Fibroblast of pulmonary artery (primary cell): ENCODE measurements at regions not wholly inside any gene's neighbourhood (a gene's known extent, or its start where the extent isn't known, plus 50 kb on each side); places are given as distances from the start of the nearest gene placed in this dataset.
A peak's percentile ranks its signal among the peaks of the same experiment; 100 is the strongest.

Experiments used
- DNase-seq: peaks from one replicate; pipeline ENCODE4 v3.0.0-alpha.2; 2010; ENCODE audit warnings: low read depth
- H3K4me3 ChIP-seq: replicated peaks from 2 replicates; pipeline ENCODE4 v1.5.1; 2011; ENCODE audit warnings: low read depth, mild to moderate bottlenecking, control low read depth, low read length, moderate library complexity
- TF ChIP-seq, protein P1 (sequence below): IDR thresholded peaks from 2 replicates; pipeline ENCODE4 v1.5.1; 2011; ENCODE audit warnings: mild to moderate bottlenecking, control low read depth, low read length, inconsistent platforms; ENCODE audit errors: missing control alignments

DNA sequence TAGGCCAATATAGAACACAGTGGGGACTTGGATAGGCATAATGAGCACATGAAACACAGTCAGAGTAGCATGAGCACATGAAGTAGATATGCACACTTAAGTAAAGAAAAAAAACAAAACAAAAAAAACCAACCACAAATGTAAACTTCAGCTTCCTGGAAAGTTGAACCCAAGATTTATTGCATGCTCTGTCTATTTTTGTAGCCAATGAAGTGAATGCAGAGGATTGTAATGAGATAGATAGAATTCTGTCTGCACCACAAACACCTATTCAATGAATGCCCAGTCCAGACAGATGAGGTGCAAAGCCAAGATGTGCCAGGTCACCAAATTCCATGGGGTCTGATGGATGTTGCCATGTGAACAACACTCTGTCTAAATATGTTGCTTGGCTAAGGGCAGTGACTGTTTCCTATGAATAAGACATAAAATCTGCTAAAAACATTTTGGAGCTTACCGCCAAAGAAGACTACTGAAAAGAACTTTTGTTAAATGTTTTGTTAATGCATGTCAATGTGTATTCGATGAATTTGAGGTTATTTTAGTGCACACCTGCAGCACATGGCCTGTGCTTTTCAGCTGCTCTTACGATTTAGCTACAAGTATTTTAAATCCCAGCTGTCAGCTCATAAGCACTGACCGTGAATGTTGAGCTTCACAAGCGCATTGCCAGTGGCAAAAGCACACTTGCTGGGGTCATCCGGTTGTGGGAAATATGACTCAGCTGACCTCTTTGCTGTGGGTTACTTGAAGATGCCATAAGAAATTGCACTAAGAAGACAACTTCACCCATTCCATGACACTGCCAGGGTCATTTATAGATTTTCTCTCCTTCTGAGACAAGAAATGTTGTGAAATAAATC is 374.8 kb upstream of the GNPDA2 start:
- H3K4me3 ChIP-seq = no peak overlapping the region
- TF ChIP-seq, protein P1, sequence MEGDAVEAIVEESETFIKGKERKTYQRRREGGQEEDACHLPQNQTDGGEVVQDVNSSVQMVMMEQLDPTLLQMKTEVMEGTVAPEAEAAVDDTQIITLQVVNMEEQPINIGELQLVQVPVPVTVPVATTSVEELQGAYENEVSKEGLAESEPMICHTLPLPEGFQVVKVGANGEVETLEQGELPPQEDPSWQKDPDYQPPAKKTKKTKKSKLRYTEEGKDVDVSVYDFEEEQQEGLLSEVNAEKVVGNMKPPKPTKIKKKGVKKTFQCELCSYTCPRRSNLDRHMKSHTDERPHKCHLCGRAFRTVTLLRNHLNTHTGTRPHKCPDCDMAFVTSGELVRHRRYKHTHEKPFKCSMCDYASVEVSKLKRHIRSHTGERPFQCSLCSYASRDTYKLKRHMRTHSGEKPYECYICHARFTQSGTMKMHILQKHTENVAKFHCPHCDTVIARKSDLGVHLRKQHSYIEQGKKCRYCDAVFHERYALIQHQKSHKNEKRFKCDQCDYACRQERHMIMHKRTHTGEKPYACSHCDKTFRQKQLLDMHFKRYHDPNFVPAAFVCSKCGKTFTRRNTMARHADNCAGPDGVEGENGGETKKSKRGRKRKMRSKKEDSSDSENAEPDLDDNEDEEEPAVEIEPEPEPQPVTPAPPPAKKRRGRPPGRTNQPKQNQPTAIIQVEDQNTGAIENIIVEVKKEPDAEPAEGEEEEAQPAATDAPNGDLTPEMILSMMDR = no peak
- DNase-seq = no peak

DNA sequence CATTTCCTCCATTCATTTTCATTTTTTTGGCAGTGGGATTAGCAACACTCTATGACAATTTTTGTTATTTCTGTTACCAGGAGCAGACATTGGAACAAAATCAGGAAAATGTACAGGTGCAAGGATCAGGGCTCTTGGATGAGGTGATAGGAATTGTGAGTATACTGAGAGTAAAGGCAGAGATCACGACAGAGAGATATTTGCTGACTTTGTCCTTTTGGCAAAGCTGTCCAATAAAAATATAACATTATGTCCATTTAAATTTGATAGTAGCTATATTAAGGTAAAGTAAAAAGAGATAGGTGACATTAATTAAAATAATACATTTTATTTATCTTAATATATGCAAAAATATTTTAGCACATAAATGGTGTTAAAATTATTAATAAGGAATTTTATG is 373.1 kb upstream of the GNPDA2 start:
- DNase-seq = no peak
- TF ChIP-seq, protein P1 = no peak
- H3K4me3 ChIP-seq = no peak overlapping the region

DNA sequence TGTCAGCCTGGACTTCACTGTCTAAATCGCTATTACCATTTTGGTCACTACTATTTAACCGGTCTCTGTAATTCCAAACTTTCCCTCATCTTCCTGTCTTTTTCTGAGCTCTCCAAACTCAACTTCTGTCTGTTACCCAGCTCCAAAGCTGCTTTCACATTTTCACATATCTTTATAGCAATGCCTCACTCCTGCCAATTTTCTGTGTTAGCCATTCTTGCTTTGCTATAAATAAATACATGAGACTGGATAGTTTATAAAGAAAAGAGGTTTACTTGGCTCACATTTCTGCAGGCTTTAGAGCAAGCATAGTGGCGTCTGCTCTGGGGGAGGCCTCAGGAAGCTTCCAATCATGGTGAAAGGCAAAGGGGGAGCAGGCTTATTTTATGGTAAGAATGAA is 368.3 kb upstream of the GNPDA2 start:
- no peak overlapping the region for H3K4me3 ChIP-seq
- DNase-seq = no peak
- TF ChIP-seq, protein P1 = no peak

DNA sequence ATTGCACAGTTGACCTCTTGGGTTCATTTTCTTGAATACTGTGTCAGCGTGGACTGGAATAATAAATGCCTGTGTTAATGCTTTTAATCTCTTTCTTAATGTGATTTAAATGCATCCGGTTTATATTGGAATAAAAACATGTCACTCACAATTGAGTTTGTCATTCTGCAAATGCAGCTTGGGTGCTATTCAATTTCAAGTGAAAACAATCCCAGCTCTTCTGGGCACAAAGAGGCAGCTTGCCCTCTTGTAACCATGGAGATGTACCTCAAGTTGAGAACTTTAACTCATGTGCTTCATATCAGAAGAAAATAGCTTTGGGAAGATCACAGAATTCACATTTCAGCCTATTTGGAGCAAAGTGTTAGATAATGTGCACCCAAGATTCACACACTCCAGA is 355.7 kb upstream of the GNPDA2 start:
- no peak for DNase-seq
- H3K4me3 ChIP-seq = no peak overlapping the region
- TF ChIP-seq, protein P1 = no peak

DNA sequence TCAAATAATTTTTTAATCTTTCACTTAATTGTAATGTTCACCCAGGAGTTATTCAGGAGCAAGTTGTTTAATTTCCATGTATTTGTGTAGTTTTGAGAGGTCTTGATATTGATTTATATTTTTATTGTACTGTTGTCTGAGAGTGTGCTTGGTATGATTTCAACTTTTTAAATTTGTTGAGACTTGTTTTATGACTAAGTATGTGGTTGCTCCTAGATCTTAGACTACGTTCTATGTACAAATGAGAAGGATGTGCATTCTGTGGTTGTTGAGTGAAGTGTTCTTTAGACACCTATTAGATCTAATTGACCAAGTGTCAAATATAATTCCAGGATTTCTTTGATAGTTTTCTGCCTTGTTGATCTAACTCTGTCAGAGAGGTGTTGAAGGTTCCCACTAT is 353.3 kb upstream of the GNPDA2 start:
- TF ChIP-seq, protein P1 = no peak
- DNase-seq = no peak
- H3K4me3 ChIP-seq = no peak overlapping the region

- peak; percentile 5 for DNase-seq
- TF ChIP-seq, protein P1 = no peak
- no peak overlapping the region for H3K4me3 ChIP-seq
These were observed 351.8 kb upstream of the GNPDA2 start for GRCh38 chr4:45078201-45078600.

- DNase-seq = no peak
- TF ChIP-seq, protein P1 = no peak
- H3K4me3 ChIP-seq = no peak overlapping the region
These were observed 346.6 kb upstream of the GNPDA2 start for GRCh38 chr4:45072981-45073380.
